ENCODE measurements at regions not wholly inside any gene's neighbourhood (a gene's known extent, or its start where the extent isn't known, plus 50 kb on each side); places are given as distances from the start of the nearest gene placed in this dataset.

DNA sequence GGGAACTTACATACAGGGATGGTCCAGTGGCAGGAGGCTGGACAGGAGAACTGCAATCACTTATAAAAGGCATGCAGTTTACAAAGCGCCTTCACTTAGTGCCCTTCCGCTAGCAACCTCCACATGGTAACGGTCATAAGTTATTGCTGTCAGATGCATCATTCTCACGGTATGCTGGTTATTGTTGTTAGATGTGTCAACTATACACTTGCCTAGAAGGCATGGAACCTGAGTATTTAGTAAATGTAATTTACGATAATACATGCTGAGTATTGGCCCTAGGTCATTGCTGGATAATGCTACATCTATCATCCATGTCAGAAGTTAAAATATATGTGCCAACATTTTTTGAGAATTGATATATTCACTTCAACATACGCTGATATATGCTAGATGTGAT lies 155.1 kb upstream of the MBL2 start:
- no peak for DNase-seq
- no peak overlapping the region for H3K4me3 ChIP-seq (ENCODE audit: low read length)
- H3K4me1 ChIP-seq (ENCODE audit: control insufficient read depth, insufficient read depth, low read length): no peaks in the 10 kb centered on the region
- H3K36me3 ChIP-seq (ENCODE audit: control insufficient read depth, insufficient read depth, low read length): no peaks in the 10 kb centered on the region
- WGBS (ENCODE audit: insufficient coverage, low lambda C conversion rate): no CpG with 5 or more reads among the region's 6 CpGs
- no peaks in the 10 kb centered on the region for H3K27me3 ChIP-seq (ENCODE audit: control insufficient read depth, insufficient read depth, low read length)
- no peak overlapping the region for H3K27ac ChIP-seq (ENCODE audit: low read length)
- H3K9me3 ChIP-seq (ENCODE audit: control insufficient read depth, low read depth, low read length): no peaks in the 10 kb centered on the region

DNA sequence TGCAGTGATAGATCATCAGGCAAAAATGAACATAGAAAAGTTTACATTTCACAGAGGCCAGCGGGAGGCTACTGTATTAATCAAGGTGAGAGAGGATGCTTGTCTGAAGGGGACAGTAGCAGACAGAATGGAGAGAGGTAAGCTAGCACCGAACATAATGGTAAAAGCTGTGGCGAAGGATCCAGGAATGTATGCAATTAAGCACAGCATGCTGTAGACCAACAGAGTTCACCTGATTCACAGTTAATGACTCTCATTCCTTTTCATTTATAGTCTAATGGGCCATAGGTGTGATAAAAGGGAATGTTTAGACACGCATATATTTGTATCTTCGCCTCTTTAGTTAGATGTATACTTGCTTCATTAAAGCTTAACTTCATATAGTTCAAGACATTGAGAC lies 150.9 kb upstream of the MBL2 start:
- Histone ChIP-seq H3K4me3 (ENCODE audit: low read length) (no peak overlapping the region), H3K9me3 (ENCODE audit: control insufficient read depth, low read depth, low read length) (no peaks in the 10 kb centered on the region), H3K27me3 (ENCODE audit: control insufficient read depth, insufficient read depth, low read length) (no peaks in the 10 kb centered on the region), H3K4me1 (ENCODE audit: control insufficient read depth, insufficient read depth, low read length) (no peaks in the 10 kb centered on the region), H3K36me3 (ENCODE audit: control insufficient read depth, insufficient read depth, low read length) (no peaks in the 10 kb centered on the region), H3K27ac (ENCODE audit: low read length) (no peak overlapping the region)
- 71% methylated on average over 2 of the region's 5 CpGs for WGBS (ENCODE audit: insufficient coverage, low lambda C conversion rate)
- no peak for DNase-seq

DNA sequence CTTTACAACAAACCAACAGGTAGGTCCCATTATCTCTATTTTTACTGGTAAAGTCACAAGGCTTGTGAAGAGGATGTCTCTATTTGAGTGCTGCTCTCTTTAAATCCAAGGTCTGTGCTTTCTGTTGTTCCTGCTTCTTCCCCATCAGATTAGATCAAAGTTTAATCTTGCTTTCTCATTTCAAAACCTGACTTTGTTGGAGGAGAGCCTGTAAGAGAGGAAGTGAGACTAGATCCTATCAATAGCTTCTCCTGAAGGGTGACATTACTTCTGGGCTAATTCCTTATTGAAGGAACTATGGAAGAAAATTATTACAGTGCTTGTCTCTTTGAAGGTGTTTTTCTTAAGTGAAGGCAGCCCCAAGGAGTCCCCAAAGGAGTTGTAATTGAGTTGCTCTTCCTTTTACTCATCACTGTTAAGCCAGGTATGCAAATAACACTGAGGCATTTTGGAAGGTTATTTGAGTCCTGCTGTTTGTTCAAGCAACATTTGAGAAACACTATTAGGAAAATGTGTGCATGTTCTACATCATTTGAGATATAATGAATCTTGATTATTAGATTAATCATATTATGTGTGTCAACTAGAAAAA lies 146.2 kb upstream of the MBL2 start:
- Histone ChIP-seq H3K27me3 (ENCODE audit: control insufficient read depth, insufficient read depth, low read length) (no peaks in the 10 kb centered on the region), H3K4me1 (ENCODE audit: control insufficient read depth, insufficient read depth, low read length) (no peaks in the 10 kb centered on the region), H3K4me3 (ENCODE audit: low read length) (no peak overlapping the region), H3K36me3 (ENCODE audit: control insufficient read depth, insufficient read depth, low read length) (no peaks in the 10 kb centered on the region), H3K27ac (ENCODE audit: low read length) (no peak overlapping the region), H3K9me3 (ENCODE audit: control insufficient read depth, low read depth, low read length) (no peaks in the 10 kb centered on the region)
- no peak for DNase-seq

DNA sequence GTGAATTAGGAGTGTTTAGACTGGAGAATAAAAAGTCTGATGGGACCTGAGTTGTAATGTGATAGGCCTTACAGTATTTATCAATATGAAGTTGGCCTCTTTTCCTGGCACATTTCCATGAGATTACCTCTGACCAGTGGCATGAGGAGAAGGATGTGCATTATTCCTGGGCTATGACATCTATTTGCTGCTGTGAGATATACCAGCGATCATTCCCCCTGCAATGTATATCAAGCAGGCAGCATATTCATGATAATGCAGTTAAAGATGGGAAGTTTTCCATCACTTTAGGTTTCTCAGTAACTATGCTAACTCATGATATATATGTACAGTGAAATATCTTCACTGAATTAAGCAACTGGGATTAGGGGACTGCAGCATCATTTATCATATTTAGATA lies 142.8 kb upstream of the MBL2 start:
- no CpG with 5 or more reads among the region's 1 CpG for WGBS (ENCODE audit: insufficient coverage, low lambda C conversion rate)
- no peak overlapping the region for H3K27ac ChIP-seq (ENCODE audit: low read length)
- no peaks in the 10 kb centered on the region for H3K36me3 ChIP-seq (ENCODE audit: control insufficient read depth, insufficient read depth, low read length)
- H3K4me3 ChIP-seq (ENCODE audit: low read length): no peak overlapping the region
- no peaks in the 10 kb centered on the region for H3K9me3 ChIP-seq (ENCODE audit: control insufficient read depth, low read depth, low read length)
- no peaks in the 10 kb centered on the region for H3K27me3 ChIP-seq (ENCODE audit: control insufficient read depth, insufficient read depth, low read length)
- no peak for DNase-seq
- no peaks in the 10 kb centered on the region for H3K4me1 ChIP-seq (ENCODE audit: control insufficient read depth, insufficient read depth, low read length)

DNA sequence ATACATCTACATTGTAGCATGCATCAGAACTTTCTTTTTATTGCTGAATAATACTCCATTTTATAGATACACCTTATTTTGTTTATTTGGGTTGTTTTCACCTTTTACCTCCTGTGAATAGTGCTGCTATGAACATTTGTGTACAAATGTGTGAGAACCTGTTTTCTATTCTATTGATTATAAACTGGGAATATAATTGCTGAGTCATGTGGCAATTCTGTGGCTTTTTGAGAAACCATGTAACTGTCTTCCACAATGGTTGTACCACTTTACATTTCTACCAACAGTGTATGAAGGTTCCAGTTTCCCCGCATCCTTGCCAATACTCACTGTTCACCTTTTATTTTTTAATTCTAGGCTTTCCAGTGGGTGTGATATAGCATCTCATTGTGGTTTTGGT lies 138.6 kb upstream of the MBL2 start:
- no peaks in the 10 kb centered on the region for H3K4me1 ChIP-seq (ENCODE audit: control insufficient read depth, insufficient read depth, low read length)
- H3K4me3 ChIP-seq (ENCODE audit: low read length): no peak overlapping the region
- no peaks in the 10 kb centered on the region for H3K9me3 ChIP-seq (ENCODE audit: control insufficient read depth, low read depth, low read length)
- H3K36me3 ChIP-seq (ENCODE audit: control insufficient read depth, insufficient read depth, low read length): no peaks in the 10 kb centered on the region
- WGBS (ENCODE audit: insufficient coverage, low lambda C conversion rate): no CpG with 5 or more reads among the region's 1 CpG
- H3K27ac ChIP-seq (ENCODE audit: low read length): no peak overlapping the region
- no peaks in the 10 kb centered on the region for H3K27me3 ChIP-seq (ENCODE audit: control insufficient read depth, insufficient read depth, low read length)
- DNase-seq: no peak

DNA sequence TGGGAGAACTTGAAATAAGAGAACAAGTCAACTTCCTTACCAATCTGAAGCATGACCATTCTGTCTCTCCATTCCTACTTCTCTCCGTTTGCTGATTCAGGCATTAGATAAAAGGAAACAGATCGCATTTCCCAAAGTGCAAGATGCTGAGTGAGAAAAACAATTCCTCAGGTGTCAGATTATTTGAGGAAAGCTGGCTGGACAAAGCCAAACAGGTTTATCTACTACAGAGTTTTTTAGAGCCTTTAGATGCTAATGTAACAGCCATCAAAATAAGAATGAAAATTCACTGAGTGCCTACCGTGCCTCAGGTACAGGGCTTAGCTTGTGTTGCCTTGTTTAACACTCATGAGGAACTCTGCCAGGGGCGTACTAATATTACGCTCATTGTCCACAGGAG lies 135.9 kb upstream of the MBL2 start:
- no peak overlapping the region for H3K27ac ChIP-seq (ENCODE audit: low read length)
- no peak overlapping the region for H3K4me3 ChIP-seq (ENCODE audit: low read length)
- no peaks in the 10 kb centered on the region for H3K4me1 ChIP-seq (ENCODE audit: control insufficient read depth, insufficient read depth, low read length)
- no peak for DNase-seq
- no peaks in the 10 kb centered on the region for H3K9me3 ChIP-seq (ENCODE audit: control insufficient read depth, low read depth, low read length)
- no peaks in the 10 kb centered on the region for H3K36me3 ChIP-seq (ENCODE audit: control insufficient read depth, insufficient read depth, low read length)
- WGBS (ENCODE audit: insufficient coverage, low lambda C conversion rate): no CpG with 5 or more reads among the region's 5 CpGs
- H3K27me3 ChIP-seq (ENCODE audit: control insufficient read depth, insufficient read depth, low read length): no peaks in the 10 kb centered on the region

DNA sequence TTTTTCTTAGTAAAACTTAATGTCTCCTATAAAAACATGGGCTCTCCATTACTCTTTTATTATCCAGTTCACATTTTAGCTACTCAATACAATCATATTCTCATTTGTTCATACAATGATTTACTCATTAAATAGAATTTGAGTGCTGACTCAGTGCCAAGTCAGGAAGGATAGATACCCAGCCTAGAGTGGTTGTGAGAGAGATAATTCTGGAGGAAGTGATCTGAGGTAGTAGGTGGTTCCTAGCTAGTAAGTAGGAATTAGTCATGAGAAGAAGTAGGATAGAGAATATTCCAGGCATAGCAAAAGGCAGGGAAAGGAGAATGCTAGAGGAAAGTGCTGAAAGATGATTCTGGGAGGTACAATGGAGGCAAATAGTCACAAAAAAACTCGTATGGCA lies 133.5 kb upstream of the MBL2 start:
- Histone ChIP-seq H3K4me1 (ENCODE audit: control insufficient read depth, insufficient read depth, low read length) (no peaks in the 10 kb centered on the region), H3K27ac (ENCODE audit: low read length) (no peak overlapping the region), H3K36me3 (ENCODE audit: control insufficient read depth, insufficient read depth, low read length) (no peaks in the 10 kb centered on the region), H3K27me3 (ENCODE audit: control insufficient read depth, insufficient read depth, low read length) (no peaks in the 10 kb centered on the region), H3K9me3 (ENCODE audit: control insufficient read depth, low read depth, low read length) (no peaks in the 10 kb centered on the region), H3K4me3 (ENCODE audit: low read length) (no peak overlapping the region)
- DNase-seq: no peak
- 86% methylated on average over 1 of the region's 1 CpG for WGBS (ENCODE audit: insufficient coverage, low lambda C conversion rate)

DNA sequence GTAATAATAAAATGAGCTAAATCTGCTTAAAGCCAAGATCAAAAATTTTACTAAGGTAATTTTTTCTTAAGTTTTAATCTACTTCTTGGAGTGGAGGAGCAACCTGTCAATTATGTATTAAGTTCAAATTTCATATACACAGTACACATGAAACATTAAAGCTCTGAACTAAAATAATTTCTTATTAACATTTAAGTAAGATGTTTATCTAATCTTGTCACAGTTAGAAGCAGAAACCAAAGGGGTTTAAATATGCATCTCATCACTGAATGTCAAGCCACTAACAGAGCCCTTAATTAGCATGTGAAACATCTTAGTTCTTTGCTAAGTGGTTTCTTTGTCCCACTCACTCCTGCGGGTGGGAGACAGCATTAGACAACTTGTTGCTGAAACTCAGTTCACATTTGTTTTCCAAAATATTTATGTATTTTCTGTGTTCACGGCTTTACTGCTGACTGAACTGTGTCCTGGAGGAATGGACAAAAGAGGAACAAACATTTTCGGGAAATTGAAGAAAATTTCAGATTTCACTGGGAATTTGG lies 130.9 kb upstream of the MBL2 start:
- Histone ChIP-seq H3K27ac (ENCODE audit: low read length) (no peak overlapping the region), H3K4me1 (ENCODE audit: control insufficient read depth, insufficient read depth, low read length) (no peaks in the 10 kb centered on the region), H3K4me3 (ENCODE audit: low read length) (no peak overlapping the region), H3K36me3 (ENCODE audit: control insufficient read depth, insufficient read depth, low read length) (no peaks in the 10 kb centered on the region), H3K27me3 (ENCODE audit: control insufficient read depth, insufficient read depth, low read length) (no peaks in the 10 kb centered on the region), H3K9me3 (ENCODE audit: control insufficient read depth, low read depth, low read length) (no peaks in the 10 kb centered on the region)
- 83% methylated on average over 3 of the region's 3 CpGs for WGBS (ENCODE audit: insufficient coverage, low lambda C conversion rate)
- DNase-seq: no peak

DNA sequence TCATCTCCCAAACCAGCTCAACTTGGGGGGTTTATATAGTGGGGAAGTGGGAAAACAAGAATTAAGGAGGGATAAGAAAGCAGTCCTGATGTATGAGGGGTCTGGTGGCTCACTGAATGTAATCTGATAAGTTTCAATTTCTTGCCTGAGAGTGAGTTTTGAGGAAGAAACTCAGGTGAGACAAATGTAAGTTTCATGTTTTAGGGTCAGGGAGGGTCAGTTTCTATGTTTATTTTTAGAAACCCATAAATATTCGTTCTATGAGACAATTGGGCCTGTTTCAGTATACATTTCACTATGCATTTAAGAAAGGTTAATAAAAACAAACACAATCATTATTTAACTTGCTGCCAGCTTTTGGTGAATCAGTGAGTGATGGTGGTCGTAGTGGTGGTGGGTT lies 128.0 kb upstream of the MBL2 start:
- Histone ChIP-seq H3K27me3 (ENCODE audit: control insufficient read depth, insufficient read depth, low read length) (no peaks in the 10 kb centered on the region), H3K36me3 (ENCODE audit: control insufficient read depth, insufficient read depth, low read length) (no peaks in the 10 kb centered on the region)
- no CpG with 5 or more reads among the region's 2 CpGs for WGBS (ENCODE audit: insufficient coverage, low lambda C conversion rate)

DNA sequence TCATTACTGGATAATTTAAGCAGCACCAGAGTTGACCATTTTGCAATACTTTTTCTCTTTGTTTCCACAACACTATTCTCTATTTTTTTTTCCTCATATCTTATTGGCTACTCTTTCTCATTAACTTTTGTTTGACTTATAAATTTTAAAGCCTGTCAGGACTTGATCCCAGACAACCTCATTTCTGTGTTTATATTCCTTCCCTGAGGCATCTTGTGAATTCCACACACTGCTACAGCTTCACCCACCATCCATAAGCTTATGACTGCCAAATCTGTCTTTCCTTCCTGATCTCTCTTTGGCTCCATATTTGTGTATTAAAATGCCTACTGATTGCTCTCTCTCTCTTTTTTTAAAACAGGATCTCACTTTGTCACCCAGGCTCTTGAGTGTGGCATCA lies 124.6 kb upstream of the MBL2 start:
- peaks cover 9% of the 10 kb centered on the region for H3K4me1 ChIP-seq (ENCODE audit: control insufficient read depth, insufficient read depth, low read length)
- DNase-seq: no peak
- no peaks in the 10 kb centered on the region for H3K36me3 ChIP-seq (ENCODE audit: control insufficient read depth, insufficient read depth, low read length)
- no peak overlapping the region for H3K27ac ChIP-seq (ENCODE audit: low read length)
- no peaks in the 10 kb centered on the region for H3K27me3 ChIP-seq (ENCODE audit: control insufficient read depth, insufficient read depth, low read length)
- no peak overlapping the region for H3K4me3 ChIP-seq (ENCODE audit: low read length)
- H3K9me3 ChIP-seq (ENCODE audit: control insufficient read depth, low read depth, low read length): no peaks in the 10 kb centered on the region

More for the DNA sequence above, 128.0 kb upstream of the MBL2 start:
- Histone ChIP-seq H3K4me3 (ENCODE audit: low read length) (no peak overlapping the region), H3K4me1 (ENCODE audit: control insufficient read depth, insufficient read depth, low read length) (no peaks in the 10 kb centered on the region), H3K9me3 (ENCODE audit: control insufficient read depth, low read depth, low read length) (no peaks in the 10 kb centered on the region), H3K27ac (ENCODE audit: low read length) (no peak overlapping the region)
- no peak for DNase-seq

DNA sequence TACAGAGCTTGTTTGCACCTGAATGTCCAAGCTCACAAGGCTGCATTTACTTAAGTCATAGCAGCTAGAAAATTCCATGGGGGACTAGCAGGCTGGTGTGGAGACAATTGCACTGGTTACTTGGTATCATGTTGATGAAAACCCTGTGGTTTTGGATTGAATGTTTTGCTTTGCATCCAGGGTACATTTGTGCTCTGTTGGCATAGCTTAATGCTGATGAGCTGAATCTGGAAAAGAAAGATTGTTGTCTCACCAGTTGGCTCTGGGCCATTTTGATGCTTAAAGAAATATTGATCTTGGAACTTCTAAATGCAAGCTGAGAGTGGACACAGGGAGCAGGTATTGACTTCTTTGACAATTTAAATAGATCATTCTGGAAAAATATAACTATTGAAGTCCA lies 122.5 kb upstream of the MBL2 start:
- H3K9me3 ChIP-seq (ENCODE audit: control insufficient read depth, low read depth, low read length): peaks cover 2% of the 10 kb centered on the region
- H3K27me3 ChIP-seq (ENCODE audit: control insufficient read depth, insufficient read depth, low read length): no peaks in the 10 kb centered on the region
- DNase-seq: no peak
- H3K4me3 ChIP-seq (ENCODE audit: low read length): no peak overlapping the region
- H3K36me3 ChIP-seq (ENCODE audit: control insufficient read depth, insufficient read depth, low read length): no peaks in the 10 kb centered on the region
- H3K27ac ChIP-seq (ENCODE audit: low read length): peak overlapping the region; percentile 21
- H3K4me1 ChIP-seq (ENCODE audit: control insufficient read depth, insufficient read depth, low read length): peaks cover 9% of the 10 kb centered on the region

Measured in large intestine (tissue), 3 donors.